Thoracic aorta (tissue), 2 donors: ENCODE measurements at regions not wholly inside any gene's neighbourhood (a gene's known extent, or its start where the extent isn't known, plus 50 kb on each side); places are given as distances from the start of the nearest gene placed in this dataset.

Experiments
- ATAC-seq: fragments of 150-250 bp; one replicate; pipeline ENCODE4 v1.8.0; 2017; ENCODE audit warnings: low read depth; ENCODE audit not compliant: insufficient number of reproducible peaks, low FRiP score
- DNase-seq: peaks from one replicate; pipeline ENCODE4 v3.0.0-alpha.2; 2020; ENCODE audit warnings: low spot score
- H3K27ac ChIP-seq, 2 donors: fragments of 200-600 bp; sonication (generic); 1 replicate in 1 of 2; 2 replicates in 1 of 2; pipeline ENCODE4 v1.5.1; 2016; ENCODE audit warnings: mild to moderate bottlenecking in 2 of 2, moderate library complexity in 2 of 2
- H3K27me3 ChIP-seq: fragments of 200-600 bp; sonication (generic); replicated peaks from 2 replicates; pipeline ENCODE4 v1.6.0; 2016; ENCODE audit warnings: mild to moderate bottlenecking; ENCODE audit not compliant: insufficient read depth
- H3K36me3 ChIP-seq: fragments of 200-600 bp; sonication (generic); one replicate; pipeline ENCODE4 v1.5.1; 2016
- H3K4me1 ChIP-seq, 2 donors: fragments of 200-600 bp; sonication (generic); 1 replicate in 1 of 2; 2 replicates in 1 of 2; pipeline versions ENCODE4 v1.5.1 to v1.6.0; 2016; ENCODE audit warnings: low read depth in 2 of 2, mild to moderate bottlenecking in 1 of 2; ENCODE audit not compliant: control insufficient read depth in 1 of 2
- H3K4me3 ChIP-seq: fragments of 200-600 bp; sonication (generic); 2 replicates; pipeline ENCODE4 v1.5.1; 2016; ENCODE audit warnings: mild to moderate bottlenecking
- H3K9me3 ChIP-seq: fragments of 200-600 bp; sonication (generic); 2 replicates; pipeline ENCODE4 v1.5.1; 2016
- CTCF ChIP-seq: fragments of 200-600 bp; sonication (generic); IDR thresholded peaks from one replicate; pipeline ENCODE4 v1.5.1; 2019; ENCODE audit warnings: antibody characterized with exemption

GRCh38 chr3:99474776-99475175, 163.6 kb upstream of the COL8A1 start:
- Histone ChIP-seq H3K36me3 (no peaks in the 10 kb centered on the region), H3K4me3 (no peak overlapping the region), H3K27ac (no peak overlapping the region), H3K4me1 (peaks cover 29 to 41% of the 10 kb centered on the region in 2 donors), H3K9me3 (no peaks in the 10 kb centered on the region), H3K27me3 (no peaks in the 10 kb centered on the region)
- DNase-seq (no peak), ATAC-seq (no peak)
- no peak for TF ChIP-seq CTCF

- Histone ChIP-seq H3K27me3 (no peaks in the 10 kb centered on the region), H3K4me3 (no peak overlapping the region), H3K27ac (peak overlapping the region; percentile 78 to 87), H3K4me1 (peaks cover 26 to 40% of the 10 kb centered on the region in 2 donors), H3K36me3 (no peaks in the 10 kb centered on the region), H3K9me3 (no peaks in the 10 kb centered on the region)
- no peak for DNase-seq
- TF ChIP-seq CTCF: no peak
- no peak for ATAC-seq
These were observed 165.1 kb upstream of the COL8A1 start for GRCh38 chr3:99473321-99473751.

- no peaks in the 10 kb centered on the region for H3K36me3 ChIP-seq
- no peaks in the 10 kb centered on the region for H3K9me3 ChIP-seq
- H3K4me3 ChIP-seq: no peak overlapping the region
- no peak for TF ChIP-seq CTCF
- ATAC-seq (peak; percentile 56), DNase-seq (peak; percentile 56)
- H3K27ac ChIP-seq: peak overlapping the region; percentile 78 to 87
- H3K27me3 ChIP-seq: no peaks in the 10 kb centered on the region
- H3K4me1 ChIP-seq: peaks cover 26 to 40% of the 10 kb centered on the region in 2 donors
These were observed 166.0 kb upstream of the COL8A1 start for GRCh38 chr3:99472385-99472784.

GRCh38 chr3:99471353-99472323, 166.8 kb upstream of the COL8A1 start:
- Histone ChIP-seq H3K4me3 (no peak overlapping the region), H3K4me1 (peaks cover 26 to 40% of the 10 kb centered on the region in 2 donors), H3K36me3 (no peaks in the 10 kb centered on the region), H3K9me3 (no peaks in the 10 kb centered on the region), H3K27ac (peak overlapping the region; percentile 78 to 87), H3K27me3 (no peaks in the 10 kb centered on the region)
- ATAC-seq (no peak), DNase-seq (peak; percentile 21)
- no peak for TF ChIP-seq CTCF

GRCh38 chr3:99470841-99471240, 167.6 kb upstream of the COL8A1 start:
- no peak overlapping the region for H3K4me3 ChIP-seq
- H3K9me3 ChIP-seq: no peaks in the 10 kb centered on the region
- no peak for DNase-seq
- no peak for ATAC-seq
- peak overlapping the region; percentile 78 to 87 for H3K27ac ChIP-seq
- TF ChIP-seq CTCF: no peak
- H3K4me1 ChIP-seq: peaks cover 26 to 40% of the 10 kb centered on the region in 2 donors
- no peaks in the 10 kb centered on the region for H3K27me3 ChIP-seq
- H3K36me3 ChIP-seq: no peaks in the 10 kb centered on the region
